ENCODE measurements at regions not wholly inside any gene's neighbourhood (a gene's known extent, or its start where the extent isn't known, plus 50 kb on each side); places are given as distances from the start of the nearest gene placed in this dataset.
"Not testable (repeated sequence)": the region's sequence is repeated elsewhere in the genome, so short reads cannot be mapped to it uniquely, and the experiment has no call there.

DNA sequence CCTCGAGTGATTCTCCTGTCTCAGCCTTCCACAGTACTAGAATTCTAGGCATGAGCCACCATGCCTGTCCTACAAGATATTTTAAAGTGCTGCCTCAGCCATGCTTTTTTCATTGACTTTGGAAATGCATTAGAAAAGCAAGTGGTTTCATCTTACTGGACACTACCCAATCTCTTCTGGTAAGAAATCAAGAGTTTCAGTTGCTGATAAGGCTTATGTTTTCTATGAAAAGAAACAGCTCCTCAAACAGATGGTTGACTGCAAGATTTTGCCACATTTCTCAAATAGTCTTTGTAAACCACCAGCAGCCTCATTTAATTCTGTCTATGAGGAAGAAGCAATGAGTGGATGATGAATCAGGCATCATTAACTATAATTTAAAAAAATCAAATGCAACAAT is 264.5 kb upstream of the LRP1B start:
- Histone ChIP-seq H3K36me3 (ENCODE audit: control insufficient read depth, insufficient read depth, low read length) (no peaks in the 10 kb centered on the region), H3K27ac (ENCODE audit: low read length) (no peak overlapping the region), H3K9me3 (ENCODE audit: control insufficient read depth, insufficient read depth, low read depth, low read length) (no peaks in the 10 kb centered on the region), H3K4me1 (ENCODE audit: control insufficient read depth, insufficient read depth, low read length) (no peaks in the 10 kb centered on the region), H3K4me3 (ENCODE audit: low read depth in 2 of 2, low read length in 2 of 2) (no peak overlapping the region), H3K27me3 (ENCODE audit: control insufficient read depth, insufficient read depth, low read length) (no peaks in the 10 kb centered on the region)
- TF ChIP-seq, protein P1, sequence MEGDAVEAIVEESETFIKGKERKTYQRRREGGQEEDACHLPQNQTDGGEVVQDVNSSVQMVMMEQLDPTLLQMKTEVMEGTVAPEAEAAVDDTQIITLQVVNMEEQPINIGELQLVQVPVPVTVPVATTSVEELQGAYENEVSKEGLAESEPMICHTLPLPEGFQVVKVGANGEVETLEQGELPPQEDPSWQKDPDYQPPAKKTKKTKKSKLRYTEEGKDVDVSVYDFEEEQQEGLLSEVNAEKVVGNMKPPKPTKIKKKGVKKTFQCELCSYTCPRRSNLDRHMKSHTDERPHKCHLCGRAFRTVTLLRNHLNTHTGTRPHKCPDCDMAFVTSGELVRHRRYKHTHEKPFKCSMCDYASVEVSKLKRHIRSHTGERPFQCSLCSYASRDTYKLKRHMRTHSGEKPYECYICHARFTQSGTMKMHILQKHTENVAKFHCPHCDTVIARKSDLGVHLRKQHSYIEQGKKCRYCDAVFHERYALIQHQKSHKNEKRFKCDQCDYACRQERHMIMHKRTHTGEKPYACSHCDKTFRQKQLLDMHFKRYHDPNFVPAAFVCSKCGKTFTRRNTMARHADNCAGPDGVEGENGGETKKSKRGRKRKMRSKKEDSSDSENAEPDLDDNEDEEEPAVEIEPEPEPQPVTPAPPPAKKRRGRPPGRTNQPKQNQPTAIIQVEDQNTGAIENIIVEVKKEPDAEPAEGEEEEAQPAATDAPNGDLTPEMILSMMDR (IDR thresholded peaks at IDR 0.05), result no peak
- TF ChIP-seq POLR2AphosphoS5 (IDR thresholded peaks at IDR 0.05; ENCODE audit: low read depth, low read length) (no peak), TCF7L2 (IDR thresholded peaks at IDR 0.05; ENCODE audit: low read depth, low read length) (no peak), SIN3A (IDR thresholded peaks at IDR 0.05; ENCODE audit: borderline replicate concordance, insufficient read depth, low read depth, low read length) (no peak)
- TF ChIP-seq, protein P2, sequence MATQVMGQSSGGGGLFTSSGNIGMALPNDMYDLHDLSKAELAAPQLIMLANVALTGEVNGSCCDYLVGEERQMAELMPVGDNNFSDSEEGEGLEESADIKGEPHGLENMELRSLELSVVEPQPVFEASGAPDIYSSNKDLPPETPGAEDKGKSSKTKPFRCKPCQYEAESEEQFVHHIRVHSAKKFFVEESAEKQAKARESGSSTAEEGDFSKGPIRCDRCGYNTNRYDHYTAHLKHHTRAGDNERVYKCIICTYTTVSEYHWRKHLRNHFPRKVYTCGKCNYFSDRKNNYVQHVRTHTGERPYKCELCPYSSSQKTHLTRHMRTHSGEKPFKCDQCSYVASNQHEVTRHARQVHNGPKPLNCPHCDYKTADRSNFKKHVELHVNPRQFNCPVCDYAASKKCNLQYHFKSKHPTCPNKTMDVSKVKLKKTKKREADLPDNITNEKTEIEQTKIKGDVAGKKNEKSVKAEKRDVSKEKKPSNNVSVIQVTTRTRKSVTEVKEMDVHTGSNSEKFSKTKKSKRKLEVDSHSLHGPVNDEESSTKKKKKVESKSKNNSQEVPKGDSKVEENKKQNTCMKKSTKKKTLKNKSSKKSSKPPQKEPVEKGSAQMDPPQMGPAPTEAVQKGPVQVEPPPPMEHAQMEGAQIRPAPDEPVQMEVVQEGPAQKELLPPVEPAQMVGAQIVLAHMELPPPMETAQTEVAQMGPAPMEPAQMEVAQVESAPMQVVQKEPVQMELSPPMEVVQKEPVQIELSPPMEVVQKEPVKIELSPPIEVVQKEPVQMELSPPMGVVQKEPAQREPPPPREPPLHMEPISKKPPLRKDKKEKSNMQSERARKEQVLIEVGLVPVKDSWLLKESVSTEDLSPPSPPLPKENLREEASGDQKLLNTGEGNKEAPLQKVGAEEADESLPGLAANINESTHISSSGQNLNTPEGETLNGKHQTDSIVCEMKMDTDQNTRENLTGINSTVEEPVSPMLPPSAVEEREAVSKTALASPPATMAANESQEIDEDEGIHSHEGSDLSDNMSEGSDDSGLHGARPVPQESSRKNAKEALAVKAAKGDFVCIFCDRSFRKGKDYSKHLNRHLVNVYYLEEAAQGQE (IDR thresholded peaks at IDR 0.05; ENCODE audit: insufficient read depth in 1 of 2, low read depth in 2 of 2, low read length in 1 of 2), result no peak
- CTCF ChIA-PET, result no interaction called here
- BruUV-seq (replicated peaks), result no TSS peak
- in situ Hi-C loops (cut with HindIII; ENCODE audit: low pct_unique_long_range_greater_than_20kb, low sequenced_read_pairs) (no loop called here), intact Hi-C loops (cut with micrococcal nuclease; ENCODE audit: unreplicated experiment) (no loop called here)
- DNase-seq (ENCODE audit: low read depth, low spot score) (no peak), ATAC-seq (no peak)
- POLR2A ChIA-PET, result no interaction called here

DNA sequence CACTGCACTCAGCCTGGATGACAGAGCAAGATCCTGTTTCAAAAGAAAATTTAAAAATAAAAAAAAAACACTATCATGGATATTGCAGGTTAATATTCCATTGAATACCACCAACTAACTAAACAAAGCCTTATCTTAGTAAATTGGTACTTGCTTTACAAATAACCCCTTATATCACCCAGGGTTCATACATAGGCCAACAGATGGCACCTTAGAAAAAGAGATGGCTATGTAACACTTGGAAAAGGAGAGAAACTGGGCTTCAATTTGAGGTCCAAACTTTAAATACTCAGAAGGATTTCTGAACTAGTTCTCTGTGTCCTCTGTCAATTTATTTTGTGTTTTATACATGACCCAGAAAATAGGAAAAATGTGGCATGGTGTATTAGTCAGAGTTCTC is 249.6 kb upstream of the LRP1B start:
- Histone ChIP-seq H3K27ac (ENCODE audit: low read length) (no peak overlapping the region), H3K27me3 (ENCODE audit: control insufficient read depth, insufficient read depth, low read length) (no peaks in the 10 kb centered on the region), H3K36me3 (ENCODE audit: control insufficient read depth, insufficient read depth, low read length) (no peaks in the 10 kb centered on the region), H3K9me3 (ENCODE audit: control insufficient read depth, insufficient read depth, low read depth, low read length) (no peaks in the 10 kb centered on the region), H3K4me1 (ENCODE audit: control insufficient read depth, insufficient read depth, low read length) (no peaks in the 10 kb centered on the region), H3K4me3 (ENCODE audit: low read depth in 2 of 2, low read length in 2 of 2) (no peak overlapping the region)
- intact Hi-C loops (cut with micrococcal nuclease; ENCODE audit: unreplicated experiment), result no loop called here
- ATAC-seq (no peak), DNase-seq (ENCODE audit: low read depth, low spot score) (no peak)
- in situ Hi-C loops (cut with HindIII; ENCODE audit: low pct_unique_long_range_greater_than_20kb, low sequenced_read_pairs), result no loop called here
- ChIA-PET POLR2A (no interaction called here), CTCF (no interaction called here)
- no TSS peak for BruUV-seq (replicated peaks)
- TF ChIP-seq, protein P1 (IDR thresholded peaks at IDR 0.05), result no peak
- TF ChIP-seq SIN3A (IDR thresholded peaks at IDR 0.05; ENCODE audit: borderline replicate concordance, insufficient read depth, low read depth, low read length) (no peak), TCF7L2 (IDR thresholded peaks at IDR 0.05; ENCODE audit: low read depth, low read length) (no peak), POLR2AphosphoS5 (IDR thresholded peaks at IDR 0.05; ENCODE audit: low read depth, low read length) (no peak)
- TF ChIP-seq, protein P2 (IDR thresholded peaks at IDR 0.05; ENCODE audit: insufficient read depth in 1 of 2, low read depth in 2 of 2, low read length in 1 of 2), result no peak

DNA sequence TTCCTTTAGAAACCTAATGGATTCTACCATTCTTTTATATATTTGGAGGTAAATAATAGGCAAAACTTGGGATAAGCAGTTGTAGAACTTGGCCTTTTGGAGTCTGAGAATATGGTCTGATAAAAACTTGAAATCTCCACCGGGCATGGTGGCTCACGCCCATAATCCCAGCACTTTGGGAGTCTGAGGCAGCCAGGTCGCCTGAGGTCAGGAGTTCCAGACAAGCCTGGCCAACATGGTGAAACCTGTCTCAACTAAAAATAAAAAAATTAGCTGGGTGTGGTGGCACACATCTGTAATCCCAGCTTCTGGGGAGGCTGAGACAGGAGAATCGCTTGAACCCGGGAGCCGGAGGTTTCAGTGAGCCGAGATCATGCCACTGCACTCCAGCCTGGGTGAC is 231.3 kb upstream of the LRP1B start:
- H3K27ac ChIP-seq (ENCODE audit: low read length); H3K4me3 ChIP-seq (ENCODE audit: low read depth in 2 of 2, low read length in 2 of 2); DNase-seq (ENCODE audit: low read depth, low spot score); H3K27me3 ChIP-seq (ENCODE audit: control insufficient read depth, insufficient read depth, low read length); intact Hi-C loops (cut with micrococcal nuclease; ENCODE audit: unreplicated experiment); CTCF ChIA-PET; ATAC-seq; H3K9me3 ChIP-seq (ENCODE audit: control insufficient read depth, insufficient read depth, low read depth, low read length); in situ Hi-C loops (cut with HindIII; ENCODE audit: low pct_unique_long_range_greater_than_20kb, low sequenced_read_pairs); POLR2A ChIA-PET; BruUV-seq (replicated peaks); H3K4me1 ChIP-seq (ENCODE audit: control insufficient read depth, insufficient read depth, low read length); H3K36me3 ChIP-seq (ENCODE audit: control insufficient read depth, insufficient read depth, low read length): not testable (repeated sequence)
